ENCODE measurements at regions not wholly inside any gene's neighbourhood (a gene's known extent, or its start where the extent isn't known, plus 50 kb on each side); places are given as distances from the start of the nearest gene placed in this dataset.

GRCh38 chr3:28891485-28891884, 389.4 kb upstream of the RBMS3 start:
- DNase-seq (ENCODE audit: extremely low read depth, low read depth), result no peak
- no peak for TF ChIP-seq CTCF (IDR thresholded peaks at IDR 0.05; ENCODE audit: low read depth, low read length)

GRCh38 chr3:28900301-28900700, 380.6 kb upstream of the RBMS3 start:
- no peak for TF ChIP-seq CTCF (IDR thresholded peaks at IDR 0.05; ENCODE audit: low read depth, low read length)
- DNase-seq (ENCODE audit: extremely low read depth, low read depth), result no peak

GRCh38 chr3:28901018-28901417, 379.9 kb upstream of the RBMS3 start:
- no peak for TF ChIP-seq CTCF (IDR thresholded peaks at IDR 0.05; ENCODE audit: low read depth, low read length)
- DNase-seq (ENCODE audit: extremely low read depth, low read depth), result no peak

GRCh38 chr3:28903171-28903601, 377.7 kb upstream of the RBMS3 start:
- DNase-seq (ENCODE audit: extremely low read depth, low read depth), result no peak
- no peak for TF ChIP-seq CTCF (IDR thresholded peaks at IDR 0.05; ENCODE audit: low read depth, low read length)

- TF ChIP-seq CTCF (IDR thresholded peaks at IDR 0.05; ENCODE audit: low read depth, low read length), result no peak
- DNase-seq (ENCODE audit: extremely low read depth, low read depth), result no peak
These were observed 375.1 kb upstream of the RBMS3 start for GRCh38 chr3:28905798-28906197.

GRCh38 chr3:28906561-28907310, 374.1 kb upstream of the RBMS3 start:
- no peak for DNase-seq (ENCODE audit: extremely low read depth, low read depth)
- TF ChIP-seq CTCF (IDR thresholded peaks at IDR 0.05; ENCODE audit: low read depth, low read length), result no peak

- no peak for DNase-seq (ENCODE audit: extremely low read depth, low read depth)
- no peak for TF ChIP-seq CTCF (IDR thresholded peaks at IDR 0.05; ENCODE audit: low read depth, low read length)
These were observed 373.3 kb upstream of the RBMS3 start for GRCh38 chr3:28907616-28908015.

All from AG09319 (cell line).